Body of pancreas (tissue), 4 donors: ENCODE measurements at regions not wholly inside any gene's neighbourhood (a gene's known extent, or its start where the extent isn't known, plus 50 kb on each side); places are given as distances from the start of the nearest gene placed in this dataset.

Experiments
- ATAC-seq: fragments of 150-250 bp; one replicate; pipeline ENCODE4 v1.9.1; 2016
- DNase-seq, 4 donors: peaks; one replicate each; pipeline ENCODE4 v3.0.0-alpha.2; 2019
- H3K27ac ChIP-seq, 4 donors: fragments of 200-600 bp; sonication (generic); 1 replicate in 3 of 4; 2 replicates in 1 of 4; pipeline versions ENCODE4 v1.5.1 to v1.6.1; 2016 to 2019; ENCODE audit warnings: mild to moderate bottlenecking in 1 of 4, mixed read lengths in 1 of 4, moderate library complexity in 1 of 4
- H3K27me3 ChIP-seq, 2 donors: fragments of 200-600 bp; sonication (generic); one replicate each; pipeline ENCODE4 v1.6.0; 2016; ENCODE audit warnings: mild to moderate bottlenecking in 1 of 2
- H3K36me3 ChIP-seq, 2 donors: fragments of 200-600 bp; sonication (generic); replicated peaks in 1 of 2; 2 replicates each; pipeline ENCODE4 v1.5.1; 2016; ENCODE audit warnings: low read depth in 2 of 2; ENCODE audit not compliant: insufficient read depth in 1 of 2
- H3K4me1 ChIP-seq: fragments of 200-600 bp; sonication (generic); one replicate; pipeline ENCODE4 v1.6.0; 2016
- H3K4me3 ChIP-seq, 2 donors: fragments of 200-600 bp; sonication (generic); 1 replicate in 1 of 2; 2 replicates in 1 of 2; pipeline ENCODE4 v1.5.1; 2016 to 2019
- H3K9me3 ChIP-seq, 3 donors: fragments of 200-600 bp; sonication (generic); 1 replicate in 2 of 3; 2 replicates in 1 of 3; pipeline ENCODE4 v1.5.1; 2016
- POLR2A ChIP-seq, 3 donors: fragments of 450-650 bp; IDR thresholded peaks; one replicate each; pipeline ENCODE4 v1.6.1; 2016; ENCODE audit warnings: antibody characterized with exemption in 3 of 3, mild to moderate bottlenecking in 2 of 3
- WGBS, 2 donors: methylation state at CpG; one replicate each; pipeline ENCODE4 v1.1.5; 2017; 5-methylcytosine and 5-hydroxymethylcytosine counted together
- intact Hi-C: fragments of 100-400 bp; cut with DNase I; formaldehyde crosslinking; loops from one replicate; pipeline ENCODE4 v1.15.1; 2023
- TF ChIP-seq, protein P1 (sequence below), 7 experiments: fragments of 450-650 bp in 4 of 7; fragments of 200-600 bp in 3 of 7; sonication (generic) in 3 of 7; IDR thresholded peaks; one replicate each; pipeline ENCODE4 v1.5.1; 2016 to 2019; ENCODE audit warnings: antibody characterized with exemption in 7 of 7

DNA sequence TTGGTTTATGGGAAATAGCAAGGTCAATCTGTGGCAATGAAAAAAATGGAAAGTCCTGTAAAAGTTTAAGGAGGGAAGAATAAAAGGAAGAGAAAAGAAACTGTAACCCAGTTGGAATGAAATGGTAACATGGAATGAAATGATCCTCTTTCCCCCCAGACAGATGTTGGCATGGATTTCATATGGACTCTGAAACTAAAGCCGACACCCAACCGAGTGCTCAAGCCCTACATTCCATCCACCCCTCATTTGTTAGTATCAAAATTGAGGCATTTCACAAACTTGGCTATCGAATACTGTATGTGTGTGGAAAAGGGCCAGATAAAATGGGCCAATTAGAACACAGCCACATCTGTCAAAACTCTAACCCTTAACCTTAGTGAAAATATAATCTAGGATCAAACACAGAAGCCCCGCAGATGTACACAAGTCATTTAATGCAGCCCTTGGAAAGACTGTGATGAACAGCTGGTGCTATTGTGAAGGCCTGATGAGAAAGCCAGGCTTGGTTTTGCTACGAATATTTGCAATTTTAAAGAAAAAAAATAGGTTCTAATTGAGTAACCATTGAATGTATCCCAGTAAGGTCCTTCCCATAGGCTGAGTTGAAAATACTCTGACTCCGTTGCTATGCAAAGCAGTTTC, 72.6 kb upstream of the RGL1 start:
- DNase-seq = no peak
- Histone ChIP-seq H3K4me1 (no peaks in the 10 kb centered on the region), H3K27ac (no peak overlapping the region), H3K4me3 (no peak overlapping the region), H3K36me3 (no peaks in the 10 kb centered on the region), H3K27me3 (no peaks in the 10 kb centered on the region), H3K9me3 (no peaks in the 10 kb centered on the region)
- WGBS, 2 donors = 72 to 73% methylated on average over 6 of the region's 6 CpGs
- TF ChIP-seq, protein P1, sequence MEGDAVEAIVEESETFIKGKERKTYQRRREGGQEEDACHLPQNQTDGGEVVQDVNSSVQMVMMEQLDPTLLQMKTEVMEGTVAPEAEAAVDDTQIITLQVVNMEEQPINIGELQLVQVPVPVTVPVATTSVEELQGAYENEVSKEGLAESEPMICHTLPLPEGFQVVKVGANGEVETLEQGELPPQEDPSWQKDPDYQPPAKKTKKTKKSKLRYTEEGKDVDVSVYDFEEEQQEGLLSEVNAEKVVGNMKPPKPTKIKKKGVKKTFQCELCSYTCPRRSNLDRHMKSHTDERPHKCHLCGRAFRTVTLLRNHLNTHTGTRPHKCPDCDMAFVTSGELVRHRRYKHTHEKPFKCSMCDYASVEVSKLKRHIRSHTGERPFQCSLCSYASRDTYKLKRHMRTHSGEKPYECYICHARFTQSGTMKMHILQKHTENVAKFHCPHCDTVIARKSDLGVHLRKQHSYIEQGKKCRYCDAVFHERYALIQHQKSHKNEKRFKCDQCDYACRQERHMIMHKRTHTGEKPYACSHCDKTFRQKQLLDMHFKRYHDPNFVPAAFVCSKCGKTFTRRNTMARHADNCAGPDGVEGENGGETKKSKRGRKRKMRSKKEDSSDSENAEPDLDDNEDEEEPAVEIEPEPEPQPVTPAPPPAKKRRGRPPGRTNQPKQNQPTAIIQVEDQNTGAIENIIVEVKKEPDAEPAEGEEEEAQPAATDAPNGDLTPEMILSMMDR (IDR thresholded peaks at IDR 0.05) = no peak
- TF ChIP-seq POLR2A (IDR thresholded peaks at IDR 0.05) = no peak
- intact Hi-C loops = no loop called here
- ATAC-seq = no peak

DNA sequence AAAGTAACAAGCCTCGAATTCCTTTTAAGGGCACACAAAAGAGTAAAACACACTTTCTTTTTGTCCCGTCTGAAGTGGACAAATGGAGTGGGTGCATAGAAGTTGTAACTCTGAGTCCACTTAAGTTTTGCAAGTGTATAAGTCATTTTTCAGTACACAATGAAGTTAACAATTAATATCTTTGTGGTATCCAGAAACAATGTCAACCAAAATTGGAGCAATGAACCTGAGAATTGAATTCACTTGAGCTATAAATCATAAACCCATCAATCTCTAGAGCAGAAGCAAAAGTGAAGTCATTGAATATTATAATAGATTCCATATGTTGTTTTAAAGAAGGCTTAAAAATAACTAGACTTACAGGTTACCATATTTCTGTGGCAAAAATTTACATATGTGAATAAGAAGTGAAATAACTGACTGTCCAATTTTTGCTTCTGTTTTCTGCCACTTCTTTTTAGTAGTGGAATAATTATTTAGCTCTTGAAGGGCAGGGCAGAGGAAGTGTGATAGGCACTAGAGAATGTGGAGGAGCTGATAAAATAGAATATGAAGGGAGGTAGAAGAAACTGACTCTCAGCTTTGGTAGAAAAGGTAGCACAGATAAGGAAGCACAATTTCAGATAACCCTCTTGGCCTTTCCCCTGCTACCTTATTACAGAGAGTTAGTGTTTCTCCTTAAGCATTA, 73.9 kb upstream of the RGL1 start:
- ATAC-seq (no peak), DNase-seq (no peak)
- H3K36me3 ChIP-seq = no peaks in the 10 kb centered on the region
- no peak overlapping the region for H3K4me3 ChIP-seq
- intact Hi-C loops = no loop called here
- TF ChIP-seq, protein P1 (IDR thresholded peaks at IDR 0.05) = no peak
- TF ChIP-seq POLR2A (IDR thresholded peaks at IDR 0.05) = no peak
- WGBS, 2 donors = 38 to 46% methylated on average over 2 of the region's 2 CpGs
- no peaks in the 10 kb centered on the region for H3K4me1 ChIP-seq
- H3K9me3 ChIP-seq = no peaks in the 10 kb centered on the region
- no peak overlapping the region for H3K27ac ChIP-seq
- H3K27me3 ChIP-seq = no peaks in the 10 kb centered on the region

DNA sequence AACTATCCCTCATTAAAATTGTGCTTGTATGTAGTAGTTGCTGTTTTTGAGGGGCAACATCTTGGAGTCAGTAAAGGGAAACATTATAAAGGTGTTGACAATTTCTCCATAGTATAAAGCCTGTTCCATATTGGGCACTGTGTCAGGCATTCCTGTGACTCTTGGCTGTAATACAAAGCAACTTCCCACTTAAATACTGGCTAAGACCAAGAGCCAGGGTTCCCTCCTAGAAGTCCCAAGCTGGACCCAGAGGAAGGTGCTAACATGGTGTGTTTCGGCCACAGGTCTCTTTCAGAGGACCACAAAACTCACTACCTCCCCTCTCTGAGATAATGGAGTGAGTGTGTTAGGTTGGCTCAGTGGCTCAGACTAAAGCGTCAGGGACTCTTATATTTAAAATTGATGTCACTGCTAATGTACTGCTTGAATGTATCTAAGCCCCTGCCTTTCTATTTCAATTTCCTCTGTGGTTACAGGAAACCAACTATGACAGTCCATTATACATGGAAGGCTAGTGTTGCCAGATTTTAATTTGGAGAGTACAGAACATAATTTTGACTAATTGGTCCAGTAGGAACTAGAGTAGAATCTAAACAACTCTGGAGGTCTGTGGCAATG, 74.7 kb upstream of the RGL1 start:
- Histone ChIP-seq H3K9me3 (no peaks in the 10 kb centered on the region), H3K36me3 (no peaks in the 10 kb centered on the region), H3K27ac (no peak overlapping the region), H3K4me3 (no peak overlapping the region), H3K27me3 (no peaks in the 10 kb centered on the region), H3K4me1 (no peaks in the 10 kb centered on the region)
- no peak for TF ChIP-seq POLR2A (IDR thresholded peaks at IDR 0.05)
- TF ChIP-seq, protein P1 (IDR thresholded peaks at IDR 0.05) = no peak
- 72 to 89% methylated on average over 2 of the region's 2 CpGs for WGBS, 2 donors
- ATAC-seq (no peak), DNase-seq (no peak)
- intact Hi-C loops = no loop called here

DNA sequence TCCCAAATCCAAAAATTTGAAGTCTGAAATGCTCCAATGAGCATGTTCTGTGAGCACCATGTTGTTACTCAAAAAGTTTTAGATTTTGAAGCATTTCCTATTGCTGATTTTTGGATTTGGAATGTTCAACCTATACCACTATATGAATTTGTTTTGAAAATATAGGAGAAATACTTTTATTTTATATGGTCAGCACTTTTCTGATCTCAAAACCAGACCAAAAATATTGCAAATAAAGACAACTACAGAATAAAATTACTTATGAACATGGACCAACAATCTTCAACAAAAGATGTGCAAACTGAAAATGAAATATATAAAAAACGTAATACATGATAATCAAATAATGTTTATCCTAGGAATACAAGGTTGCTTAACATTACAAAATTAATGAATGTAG, 73.7 kb upstream of the APOBEC4 start:
- intact Hi-C loops = no loop called here
- no peak for ATAC-seq
- no peaks in the 10 kb centered on the region for H3K27me3 ChIP-seq
- H3K4me1 ChIP-seq = no peaks in the 10 kb centered on the region
- WGBS, 2 donors = 69 to 83% methylated on average over 1 of the region's 1 CpG
- no peaks in the 10 kb centered on the region for H3K36me3 ChIP-seq
- no peak for DNase-seq
- TF ChIP-seq, protein P1 (IDR thresholded peaks at IDR 0.05) = no peak
- no peak for TF ChIP-seq POLR2A (IDR thresholded peaks at IDR 0.05)
- H3K4me3 ChIP-seq = no peak overlapping the region
- no peak overlapping the region for H3K27ac ChIP-seq
- H3K9me3 ChIP-seq = no peaks in the 10 kb centered on the region
